HL-60 (cell line): ENCODE measurements at regions not wholly inside any gene's neighbourhood (a gene's known extent, or its start where the extent isn't known, plus 50 kb on each side); places are given as distances from the start of the nearest gene placed in this dataset.

Experiments used
- CTCF ChIP-seq: IDR thresholded peaks from one replicate; pipeline ENCODE4 v1.5.1; 2011; ENCODE audit warnings: low read length, control low read depth, inconsistent platforms; ENCODE audit not compliant: insufficient read depth
- GABPA ChIP-seq: IDR thresholded peaks from 2 replicates; pipeline ENCODE4 v1.6.1; 2012; ENCODE audit warnings: low read depth
- POLR2AphosphoS5 ChIP-seq: IDR thresholded peaks from 2 replicates; pipeline ENCODE4 v1.6.1; 2012; ENCODE audit warnings: low read depth
- REST ChIP-seq: IDR thresholded peaks from 2 replicates; pipeline ENCODE4 v1.6.1; 2012; ENCODE audit warnings: low read depth; ENCODE audit not compliant: insufficient replicate concordance

DNA sequence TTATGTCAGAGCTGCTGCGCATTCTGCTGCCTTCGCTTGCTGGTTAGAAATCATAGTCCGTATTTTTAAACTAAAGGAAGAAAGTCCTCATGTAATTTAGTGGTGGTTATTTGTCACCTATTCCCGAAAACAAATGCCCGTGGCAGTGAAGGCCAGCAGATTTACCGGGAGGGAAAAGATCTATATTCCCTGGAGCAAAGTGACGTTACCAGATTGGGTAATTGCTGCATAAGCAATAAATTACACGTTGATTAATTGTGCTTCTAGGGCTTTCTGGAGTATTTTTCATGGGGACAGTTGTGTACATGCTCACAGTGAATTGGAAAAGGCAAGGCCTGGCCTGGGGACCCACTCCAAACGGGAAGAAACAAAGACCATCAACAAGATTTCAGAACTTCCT is 298.7 kb downstream of the NPHP4 start:
- no peak for TF ChIP-seq CTCF
- TF ChIP-seq POLR2AphosphoS5, result no peak
- TF ChIP-seq REST, result no peak
- TF ChIP-seq GABPA, result no peak
